Eye (tissue), 1 donor: ENCODE measurements at regions not wholly inside any gene's neighbourhood (a gene's known extent, or its start where the extent isn't known, plus 50 kb on each side); places are given as distances from the start of the nearest gene placed in this dataset.

ENCODE experiments used
- DNase-seq: peaks from one replicate; pipeline ENCODE4 v3.0.0-alpha.2; 2015

DNA sequence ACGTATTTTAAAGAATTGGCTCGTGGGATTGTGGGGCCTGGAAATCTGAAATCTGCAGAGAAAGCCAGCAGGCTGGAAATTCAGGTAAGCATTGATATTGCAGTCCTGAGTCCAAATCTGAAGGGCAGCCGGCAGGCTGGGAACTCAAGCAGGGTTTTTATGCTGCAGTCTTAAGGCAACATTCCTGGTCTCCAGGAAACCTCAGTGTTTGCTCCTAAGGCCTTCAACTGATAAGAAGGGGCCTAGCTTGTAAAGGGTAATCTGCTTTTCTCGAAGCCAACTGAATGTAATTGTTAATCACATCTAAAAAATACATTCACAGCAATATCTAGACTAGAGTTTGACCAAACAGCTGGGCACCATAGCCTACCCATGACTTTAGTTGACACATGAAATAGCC, 154.4 kb downstream of the EFNB2 start:
- DNase-seq = no peak

DNA sequence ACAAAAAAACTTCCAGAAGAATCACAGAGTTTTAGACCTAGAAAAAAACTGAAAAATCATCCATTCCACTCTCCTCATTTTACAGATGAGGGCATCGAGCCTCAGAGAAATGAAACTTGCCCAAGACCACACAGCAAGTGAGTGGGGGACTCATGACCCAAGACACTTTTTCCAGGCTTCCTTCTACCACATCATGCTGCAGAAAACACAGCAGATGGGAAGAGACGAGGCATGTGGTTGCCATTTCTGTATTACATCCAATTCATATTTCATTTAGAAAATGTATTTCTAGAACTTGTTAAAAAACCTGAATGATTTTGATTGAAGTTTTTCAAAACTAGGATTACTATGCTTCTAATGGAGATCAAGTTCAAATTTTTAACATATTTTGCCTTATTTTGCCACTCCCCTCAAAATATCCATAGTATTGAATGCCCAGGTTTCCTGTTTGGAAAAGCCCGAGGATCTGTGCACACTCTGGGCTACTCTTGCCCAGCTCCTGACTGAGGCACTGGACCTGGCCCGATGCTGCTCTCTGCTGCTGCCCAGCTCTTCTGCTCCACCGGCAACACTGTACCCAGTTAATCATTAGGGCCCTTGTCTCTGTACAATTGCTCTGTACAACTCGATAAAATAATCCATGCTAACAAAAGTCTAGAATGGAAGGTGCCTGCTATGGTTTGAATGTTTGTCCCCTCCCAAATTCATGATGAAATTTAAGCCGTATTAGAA, 157.4 kb downstream of the EFNB2 start:
- no peak for DNase-seq

DNA sequence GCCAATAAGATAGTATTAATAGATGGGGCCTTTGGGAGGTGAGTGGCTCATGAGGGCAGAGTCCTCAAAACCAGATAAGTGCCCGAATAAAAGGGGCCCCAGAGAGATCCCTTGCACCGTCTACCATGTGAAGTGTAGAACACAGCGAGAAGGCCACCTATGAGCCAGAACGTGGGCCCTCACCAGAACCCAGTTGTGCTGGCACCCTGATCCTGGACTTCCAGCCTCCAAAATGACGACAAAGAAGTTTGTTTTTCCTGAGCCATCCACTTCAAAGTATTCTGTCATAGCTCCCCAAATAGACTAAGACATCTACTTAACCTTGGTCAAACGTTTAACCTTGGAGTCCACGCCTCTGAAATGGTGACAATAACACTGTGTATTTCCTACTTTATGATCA, 158.1 kb downstream of the EFNB2 start:
- DNase-seq = no peak

DNA sequence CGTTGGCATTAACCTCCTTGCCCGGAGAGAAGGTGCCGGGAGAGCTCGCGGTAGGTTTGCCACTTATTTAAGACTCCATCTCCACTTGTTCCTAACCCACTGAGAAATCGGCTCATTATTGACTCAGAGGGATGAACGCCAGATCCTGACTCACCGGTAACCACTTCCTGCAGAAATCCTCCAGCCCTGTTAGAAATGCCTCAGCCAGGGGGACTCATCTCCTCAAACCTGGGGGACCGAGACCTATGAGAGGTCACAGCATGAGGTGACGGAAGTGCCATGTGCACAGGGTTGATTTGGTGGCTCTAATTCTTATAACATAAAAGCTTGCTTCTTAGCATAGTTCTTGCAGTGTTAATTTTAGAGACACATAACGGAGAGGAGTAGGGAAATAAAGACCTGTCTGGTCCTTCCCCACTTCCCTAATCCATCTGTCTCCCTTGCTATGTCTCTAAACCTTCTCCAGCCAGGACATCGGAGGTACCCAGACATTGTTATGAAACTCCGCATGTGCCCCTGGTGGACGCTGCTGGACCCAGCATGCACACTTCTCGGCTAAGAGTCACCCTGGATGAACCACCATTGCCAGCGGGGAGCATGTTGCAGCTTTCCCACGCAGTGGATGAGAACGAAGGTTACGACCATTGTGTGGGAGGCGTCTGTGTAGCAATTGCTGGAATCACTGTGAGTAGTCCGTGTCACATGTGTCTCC, 158.9 kb downstream of the EFNB2 start:
- no peak for DNase-seq

DNA sequence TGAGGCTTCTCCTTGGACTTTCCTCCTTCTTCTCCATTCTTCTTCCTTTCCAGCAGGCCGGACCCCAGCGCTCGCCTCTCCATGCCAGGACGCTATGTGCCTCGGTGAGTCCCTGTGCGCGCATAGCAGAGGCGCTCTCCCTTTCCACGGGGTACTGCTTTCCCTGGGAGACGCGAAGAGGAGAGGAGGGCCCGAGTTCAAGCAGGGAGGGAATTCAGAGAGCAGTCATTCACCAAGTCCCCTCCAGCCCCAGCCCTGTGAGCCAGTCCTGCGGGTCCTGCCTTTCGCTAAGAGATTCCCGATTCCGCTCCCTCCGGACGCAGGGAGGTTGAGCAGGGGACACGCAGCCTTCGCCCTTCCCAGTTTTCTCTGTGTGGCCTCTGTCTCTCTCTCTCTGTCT, 160.4 kb downstream of the EFNB2 start:
- DNase-seq = no peak

DNA sequence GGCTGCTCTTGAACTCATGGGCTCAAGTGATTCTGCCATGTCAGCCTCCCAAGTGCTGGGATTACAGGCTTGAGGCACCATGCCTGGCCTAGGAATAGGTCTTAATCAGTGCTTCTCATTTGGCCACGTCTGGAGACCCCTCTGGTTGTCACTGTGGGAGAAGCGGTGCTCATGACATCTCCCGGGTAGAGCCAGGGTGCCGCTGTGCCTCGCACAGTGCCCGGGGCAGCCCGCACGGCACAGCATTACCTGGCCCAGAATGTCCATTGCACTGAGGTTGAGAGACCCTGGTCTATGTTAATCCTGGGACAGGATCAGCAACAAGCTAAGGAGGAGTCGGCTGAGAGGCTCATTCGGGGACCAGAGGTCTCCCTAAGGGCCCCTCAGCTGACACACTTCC, 160.8 kb downstream of the EFNB2 start:
- DNase-seq = no peak

DNA sequence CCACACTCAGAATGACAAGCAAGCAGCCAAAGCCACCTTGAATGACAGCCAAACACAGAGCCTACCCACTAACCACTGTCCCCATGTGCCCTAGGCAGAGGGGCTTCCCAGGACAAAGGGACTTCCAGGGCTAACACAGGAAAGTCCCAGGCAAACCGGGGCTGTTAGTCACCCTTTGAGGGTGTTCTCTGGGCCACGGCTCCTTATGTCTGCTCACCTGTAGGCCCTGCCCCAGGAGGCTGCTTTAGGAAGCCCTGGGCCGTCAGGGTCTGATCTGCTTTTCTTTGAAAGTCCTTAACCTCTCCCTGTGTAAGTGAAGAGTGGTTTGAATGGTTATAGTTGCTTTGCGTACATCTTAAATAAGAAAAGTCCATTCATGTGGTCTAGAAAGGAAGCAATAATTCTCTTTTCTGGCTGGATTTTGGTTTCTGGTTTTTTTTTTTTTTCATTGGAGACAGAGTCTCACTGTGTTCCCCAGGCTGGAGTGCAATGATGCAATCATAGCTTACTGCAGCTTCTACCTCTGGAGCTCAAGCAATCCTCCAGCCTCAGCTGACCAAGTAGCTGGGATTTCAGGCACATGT, 161.4 kb downstream of the EFNB2 start:
- DNase-seq = no peak

DNA sequence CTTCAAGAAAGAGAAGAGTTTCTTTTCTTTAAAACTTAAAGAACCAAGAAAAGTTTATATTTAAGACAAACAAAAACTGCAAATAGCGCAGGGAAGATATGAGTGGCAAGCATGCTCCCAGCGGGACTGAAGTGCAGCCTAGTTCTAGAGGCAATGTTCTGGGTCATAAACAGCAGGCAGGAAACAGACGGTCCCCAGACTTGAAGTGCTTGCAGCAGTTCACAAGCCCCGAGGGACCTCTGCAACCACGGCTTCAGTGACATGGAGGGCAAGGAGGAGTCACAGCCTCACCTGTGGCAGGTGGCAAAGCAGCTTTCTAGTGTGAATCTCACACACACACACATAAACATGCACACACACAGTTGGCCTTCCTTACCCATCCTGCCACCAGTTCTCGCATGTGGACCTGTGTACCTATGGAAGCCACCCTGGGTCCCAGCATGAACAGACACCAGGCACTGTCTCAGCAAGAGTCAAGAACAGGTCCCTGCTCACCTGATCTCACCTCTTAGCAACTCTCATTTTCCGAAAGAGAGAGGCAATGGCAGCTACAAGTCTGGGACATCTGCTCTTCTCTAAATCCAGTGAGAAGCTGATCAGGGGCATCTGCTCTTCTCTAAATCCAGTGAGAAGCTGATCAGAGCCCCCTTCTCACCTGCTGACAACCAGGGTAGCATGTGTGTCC, 162.0 kb downstream of the EFNB2 start:
- peak; percentile 37 for DNase-seq

DNA sequence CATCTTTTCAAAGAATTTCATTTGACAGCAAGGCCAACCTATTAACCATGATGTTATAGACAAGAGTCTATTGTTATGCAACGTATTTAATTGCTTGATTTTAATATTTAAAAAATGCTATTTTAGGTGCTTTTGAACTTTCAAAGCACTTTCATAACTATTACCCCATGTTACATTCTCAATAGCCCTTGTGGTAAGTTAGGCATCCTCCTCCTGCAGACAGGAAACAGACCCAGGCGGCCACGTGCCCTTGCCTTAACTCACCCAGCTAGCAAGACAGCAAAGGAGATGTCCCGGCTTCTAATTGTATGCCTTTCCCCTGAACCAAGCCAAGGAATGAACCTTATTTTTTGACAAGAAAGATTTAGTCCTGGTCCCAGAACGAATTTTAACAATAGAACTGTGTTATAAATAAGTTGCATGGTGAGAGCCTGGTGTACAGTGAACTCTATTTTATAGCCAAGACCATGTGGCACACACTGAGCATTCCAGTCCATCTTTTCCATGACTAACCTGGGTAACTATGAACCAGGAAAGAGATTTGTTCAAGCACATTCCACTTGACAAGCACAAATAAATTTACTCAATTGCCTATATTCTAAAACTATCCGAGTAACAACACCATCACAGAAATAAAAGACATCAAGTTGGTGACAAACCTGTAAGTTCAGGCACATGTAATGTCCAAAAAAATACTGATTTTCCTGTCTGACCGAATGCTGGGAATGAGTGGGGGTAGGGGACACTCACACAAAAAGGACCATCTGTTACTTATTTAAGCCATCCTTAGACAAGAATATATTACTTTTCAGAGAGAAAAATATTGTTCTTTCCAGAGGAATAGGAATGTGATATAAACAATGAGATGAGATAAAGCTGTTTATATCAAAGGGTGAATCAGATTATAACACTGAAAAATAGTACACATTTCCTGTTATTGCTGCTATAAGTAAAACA, 163.0 kb downstream of the EFNB2 start:
- peak; percentile 45 for DNase-seq

DNA sequence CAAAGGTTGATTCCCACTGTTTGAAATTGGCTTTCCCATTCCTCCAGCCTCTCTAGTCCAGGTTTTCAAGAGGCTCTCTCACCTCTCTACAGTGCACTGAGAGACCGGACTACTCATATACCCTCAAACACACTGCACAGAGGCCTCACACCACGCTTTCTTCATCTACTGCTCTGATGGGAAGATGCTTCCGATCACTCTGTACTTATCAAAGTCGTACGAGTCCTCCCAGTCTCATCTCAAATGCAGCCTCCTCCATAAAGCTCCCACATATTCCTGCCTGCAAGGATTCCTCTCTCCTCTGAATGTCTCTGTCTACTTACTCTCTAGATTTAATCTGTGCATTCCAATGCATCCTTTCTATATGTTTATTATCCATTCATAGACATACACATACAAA, 164.4 kb downstream of the EFNB2 start:
- DNase-seq = no peak

DNA sequence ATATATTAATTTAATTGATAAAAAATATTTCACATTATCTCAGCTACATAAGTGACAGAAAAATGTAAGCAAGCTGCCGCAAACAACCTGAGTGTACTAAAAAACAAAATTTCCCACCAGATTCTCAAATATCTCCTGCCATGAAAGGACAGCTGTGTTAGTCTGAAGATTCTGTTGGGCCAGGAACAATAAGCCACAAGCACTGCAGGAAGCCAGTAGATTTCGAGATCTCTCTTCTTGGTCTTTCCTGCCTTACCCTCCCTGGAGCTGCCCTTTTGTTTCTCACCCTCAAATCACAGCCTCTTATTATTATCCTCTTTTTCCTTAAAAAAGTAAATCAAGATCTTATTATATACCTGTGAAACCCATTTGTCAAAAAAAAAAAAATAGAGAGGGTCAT, 165.6 kb downstream of the EFNB2 start:
- no peak for DNase-seq

DNA sequence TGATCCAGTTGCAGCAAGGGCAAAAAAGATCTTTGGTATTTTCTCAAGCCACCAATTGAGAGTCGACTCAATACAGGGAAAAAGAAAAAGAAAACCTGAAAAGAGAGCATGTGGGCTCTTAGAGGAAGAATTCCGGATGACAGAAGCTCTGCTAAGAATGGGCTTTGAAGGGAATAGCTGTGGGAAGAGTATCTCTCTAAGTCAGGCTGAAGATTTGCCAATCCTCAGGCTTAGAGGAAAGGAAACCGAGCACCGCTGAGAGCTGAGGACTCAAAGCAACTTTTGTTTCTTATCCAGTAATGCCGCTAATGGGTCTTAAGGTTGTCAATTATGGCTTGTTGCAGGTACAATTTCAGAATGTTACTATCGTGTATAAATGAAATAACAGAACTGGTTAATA, 166.4 kb downstream of the EFNB2 start:
- DNase-seq = no peak

DNA sequence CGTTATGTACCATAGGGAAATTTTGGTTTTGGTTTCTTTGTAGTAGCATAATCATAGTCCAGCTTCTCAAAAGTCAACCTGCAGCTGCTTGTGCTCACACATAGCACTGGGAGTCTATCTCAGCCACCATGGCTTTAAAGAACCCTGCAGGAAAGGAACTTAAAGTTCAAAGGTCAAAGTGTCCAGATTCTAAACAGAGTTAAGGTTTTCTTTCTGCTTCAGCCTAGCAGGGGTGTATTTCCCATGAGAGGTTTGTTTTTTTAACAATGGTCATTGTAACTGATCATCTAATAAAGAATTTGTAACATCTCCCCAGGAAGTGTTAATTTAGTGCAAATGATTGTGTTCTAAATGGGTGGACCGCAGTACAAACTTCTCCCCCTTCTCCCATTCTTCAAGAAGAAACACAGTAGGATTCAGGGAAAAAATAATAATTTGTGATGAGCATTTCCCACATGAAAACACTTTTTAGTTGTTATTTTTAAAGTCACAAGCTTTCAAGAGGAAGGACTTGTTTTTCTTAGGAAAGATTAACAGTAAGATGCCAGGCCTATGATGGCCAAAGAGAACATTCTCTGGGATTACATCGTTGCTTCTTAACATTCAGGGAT, 168.0 kb downstream of the EFNB2 start:
- no peak for DNase-seq

DNA sequence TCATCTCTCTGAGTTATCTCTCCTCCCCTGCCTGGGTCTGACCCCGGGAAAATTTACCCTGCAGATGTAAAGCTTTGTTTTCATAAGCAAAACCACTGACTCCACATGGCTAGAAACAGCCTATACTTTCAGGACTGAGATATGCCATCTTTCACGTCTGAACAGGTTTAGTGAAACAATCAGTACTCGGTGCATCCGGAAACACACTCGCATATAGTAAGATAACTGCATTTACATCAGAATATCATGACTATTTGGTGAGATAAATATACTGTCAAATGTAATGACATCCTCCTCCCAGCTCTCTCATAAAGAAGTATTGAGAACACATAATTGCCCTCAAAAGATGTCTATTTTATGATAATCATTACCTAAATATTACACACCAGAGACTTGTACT, 172.8 kb downstream of the EFNB2 start:
- no peak for DNase-seq

DNA sequence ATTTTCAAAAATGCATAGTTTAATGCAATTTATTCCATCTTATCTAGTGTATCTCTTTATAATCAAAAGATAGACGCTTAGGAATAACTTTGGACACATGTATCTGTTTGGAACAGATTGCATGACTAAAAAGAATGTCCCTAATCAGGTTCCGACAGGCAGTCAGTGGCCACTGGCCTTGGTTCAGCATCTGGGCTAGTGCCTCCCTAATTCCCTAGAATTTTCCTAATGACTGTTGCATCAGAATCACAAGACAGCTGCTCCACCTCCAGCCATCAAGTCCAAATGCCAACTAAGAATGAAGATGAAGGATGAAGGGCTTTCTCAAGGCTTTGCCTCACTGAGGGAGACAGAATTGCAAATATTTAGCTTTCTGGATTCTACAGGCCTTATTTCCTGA, 173.8 kb downstream of the EFNB2 start:
- no peak for DNase-seq

DNA sequence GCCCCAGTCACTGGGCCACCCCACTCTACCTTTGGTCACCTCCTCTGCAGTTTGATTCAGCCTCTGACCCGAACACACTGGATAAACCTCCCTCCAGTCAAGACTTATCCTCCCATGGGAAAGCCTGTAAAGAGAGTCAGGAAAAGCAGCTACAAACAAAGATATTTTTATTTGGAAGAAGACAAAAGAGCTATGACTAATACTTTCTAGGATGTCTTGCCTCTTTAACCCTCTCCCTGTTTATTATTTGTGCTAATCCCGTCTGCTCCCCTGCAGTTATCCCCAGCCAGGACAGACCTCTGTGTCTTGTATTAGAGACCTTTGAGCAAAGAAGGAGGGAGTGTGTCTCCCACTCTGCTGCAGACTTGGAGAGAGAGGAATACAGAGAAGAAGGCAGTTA, 178.3 kb downstream of the EFNB2 start:
- DNase-seq = no peak

DNA sequence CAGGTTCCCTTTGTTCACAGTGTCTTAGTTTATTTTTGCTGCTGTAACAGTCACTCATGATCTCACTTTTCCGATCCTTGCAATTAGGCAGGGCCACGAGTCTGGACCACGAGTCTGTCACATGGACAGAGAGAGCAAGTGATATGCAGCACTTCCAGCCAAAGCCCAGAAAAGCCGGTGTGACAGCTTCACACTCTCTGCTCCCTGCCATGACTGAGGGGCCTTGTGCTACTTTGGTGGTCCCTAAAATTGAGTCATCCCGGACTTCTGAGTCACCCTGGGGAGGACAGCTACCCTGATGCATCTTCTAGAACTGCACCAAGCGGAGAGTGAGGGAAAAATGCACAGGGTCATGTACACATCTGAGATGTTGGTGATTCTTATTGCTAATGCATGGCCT, 179.6 kb downstream of the EFNB2 start:
- no peak for DNase-seq

DNA sequence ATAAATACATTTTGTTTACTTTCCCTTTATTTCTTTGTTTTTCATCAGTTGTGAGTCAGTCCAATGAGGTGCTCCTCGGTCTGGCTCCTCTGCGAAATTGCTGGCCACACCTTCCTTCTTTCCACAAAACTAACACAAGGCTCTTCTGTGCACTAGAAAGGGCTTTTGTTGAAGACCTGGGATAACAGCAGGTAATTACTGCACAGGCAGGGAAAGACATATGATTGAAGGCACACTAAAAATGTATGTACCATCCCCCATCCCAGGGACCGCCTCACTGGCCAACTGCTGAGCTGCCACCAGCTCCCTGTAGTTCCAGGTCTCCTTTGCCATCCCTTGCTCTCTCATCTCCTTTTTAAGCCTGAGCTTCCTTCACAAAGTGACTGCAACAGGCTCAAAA, 180.5 kb downstream of the EFNB2 start:
- DNase-seq = no peak

DNA sequence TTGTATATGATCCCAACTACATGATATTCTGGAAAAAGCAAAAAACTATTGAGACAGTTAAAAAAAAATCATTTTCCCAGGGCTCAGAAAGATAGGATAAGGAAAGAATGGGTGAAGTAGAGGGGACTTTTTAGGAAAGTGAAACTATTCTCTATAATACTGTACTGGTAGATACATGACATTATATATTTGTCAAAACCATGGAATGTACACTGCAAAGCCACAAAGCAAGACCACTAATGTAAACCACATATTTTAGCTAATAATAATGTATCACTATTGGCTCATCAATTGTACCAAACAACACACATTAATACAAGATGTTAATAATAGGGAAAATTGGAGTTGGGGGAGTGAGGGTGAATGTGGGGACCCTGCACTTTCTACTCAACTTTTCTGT, 182.6 kb downstream of the EFNB2 start:
- no peak for DNase-seq

DNA sequence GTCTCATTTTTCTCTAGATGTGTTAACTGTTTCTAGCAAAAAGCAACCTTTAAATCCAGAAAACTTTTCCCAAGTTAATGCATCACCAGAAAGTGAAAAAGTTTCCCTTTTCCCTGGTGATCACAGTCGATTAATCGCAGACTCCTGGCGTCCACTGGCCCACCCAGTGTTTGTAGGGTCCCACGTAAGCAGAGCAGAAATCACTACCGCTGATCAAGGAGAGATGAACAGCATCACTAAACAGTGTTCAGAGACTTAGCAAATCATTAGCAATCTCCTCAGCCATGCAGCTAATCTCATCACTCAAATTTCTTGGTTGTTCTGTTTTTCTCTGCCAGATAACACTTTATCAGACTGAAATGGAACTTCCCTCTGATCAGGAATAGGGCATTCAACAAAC, 184.2 kb downstream of the EFNB2 start:
- DNase-seq = no peak

DNA sequence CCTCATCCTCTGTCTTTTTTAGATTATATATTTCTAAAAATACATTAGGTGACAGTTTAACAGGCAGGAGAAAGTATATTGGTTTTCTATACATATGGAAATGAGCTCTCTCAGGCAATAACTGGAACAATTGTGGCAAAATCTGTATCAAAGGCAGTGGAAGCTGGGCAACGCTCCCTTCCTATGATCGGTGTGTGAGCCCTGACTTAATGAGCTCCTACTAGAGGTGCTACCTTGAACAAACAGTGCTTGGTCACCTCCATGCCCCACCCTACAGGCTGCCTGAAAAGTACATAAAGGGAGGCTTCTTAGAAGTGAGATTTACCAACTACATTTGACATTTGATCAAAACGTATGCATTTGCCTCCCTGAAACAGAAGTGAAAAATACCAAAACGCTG, 185.3 kb downstream of the EFNB2 start:
- no peak for DNase-seq
